KMS-11 (cell line): ENCODE measurements at regions not wholly inside any gene's neighbourhood (a gene's known extent, or its start where the extent isn't known, plus 50 kb on each side); places are given as distances from the start of the nearest gene placed in this dataset.

Experiments
- H2AFZ ChIP-seq: fragments of 200-600 bp; sonication (generic); 2 replicates; pipeline ENCODE4 v1.6.1; 2016; ENCODE audit warnings: antibody characterized with exemption, mixed run types, low read depth
- H3K27ac ChIP-seq: fragments of 200-600 bp; sonication (generic); 2 replicates; pipeline ENCODE4 v1.6.1; 2016; ENCODE audit warnings: mild to moderate bottlenecking, mixed run types
- H3K27me3 ChIP-seq: fragments of 200-600 bp; sonication (generic); 2 replicates; pipeline ENCODE4 v1.6.1; 2017; ENCODE audit warnings: mild to moderate bottlenecking, low read depth, mixed run types, moderate library complexity; ENCODE audit not compliant: insufficient read depth
- H3K36me3 ChIP-seq: fragments of 200-600 bp; sonication (generic); 2 replicates; pipeline ENCODE4 v1.6.1; 2017; ENCODE audit warnings: mild to moderate bottlenecking, mixed run types; ENCODE audit not compliant: insufficient read depth
- H3K4me1 ChIP-seq: fragments of 200-600 bp; sonication (generic); 2 replicates; pipeline ENCODE4 v1.6.1; 2016; ENCODE audit warnings: mild to moderate bottlenecking, low read depth, mixed run types; ENCODE audit not compliant: poor library complexity, severe bottlenecking
- H3K4me2 ChIP-seq: fragments of 200-600 bp; sonication (generic); 2 replicates; pipeline ENCODE4 v1.7.0; 2016; ENCODE audit warnings: mild to moderate bottlenecking, mixed run types
- H3K4me3 ChIP-seq: fragments of 200-600 bp; sonication (generic); IDR thresholded peaks from 2 replicates; pipeline ENCODE4 v1.6.1; 2017; ENCODE audit warnings: low read depth, low read length, mixed read lengths; ENCODE audit not compliant: insufficient read depth
- H3K79me2 ChIP-seq: fragments of 200-600 bp; sonication (generic); 2 replicates; pipeline ENCODE4 v1.6.1; 2016; ENCODE audit warnings: low read depth, mixed run types; ENCODE audit not compliant: insufficient read depth
- H3K9ac ChIP-seq: fragments of 200-600 bp; sonication (generic); 2 replicates; pipeline ENCODE4 v1.6.1; 2016; ENCODE audit warnings: mild to moderate bottlenecking, mixed run types
- H4K20me1 ChIP-seq: fragments of 200-600 bp; sonication (generic); 2 replicates; pipeline ENCODE4 v1.6.1; 2016; ENCODE audit warnings: mild to moderate bottlenecking, mixed run types; ENCODE audit not compliant: insufficient read depth
- CTCF ChIP-seq: fragments of 200-600 bp; sonication (generic); conservative IDR thresholded peaks from 2 replicates; pipeline ENCODE4 v1.6.1; 2017; ENCODE audit warnings: low read depth, mild to moderate bottlenecking, antibody characterized with exemption, low read length, moderate library complexity, mixed read lengths

GRCh38 chr5:74396913-74397622, 243.5 kb downstream of the ENC1 start:
- Histone ChIP-seq H3K4me1 (peaks cover 55% of the 10 kb centered on the region), H3K79me2 (no peaks in the 10 kb centered on the region), H3K27me3 (no peaks in the 10 kb centered on the region), H3K9ac (no peak overlapping the region), H3K4me2 (no peak overlapping the region), H3K4me3 (no peak overlapping the region), H3K36me3 (no peaks in the 10 kb centered on the region), H4K20me1 (no peaks in the 10 kb centered on the region), H3K27ac (no peak overlapping the region), H2AFZ (no peak overlapping the region)
- no peak for TF ChIP-seq CTCF

- Histone ChIP-seq H3K27ac (peak overlapping the region; percentile 70), H4K20me1 (no peaks in the 10 kb centered on the region), H3K9ac (peak overlapping the region; percentile 14; the same call in 1 of the 2 replicates), H3K4me2 (peak overlapping the region; percentile 63), H3K4me1 (peaks cover 66% of the 10 kb centered on the region), H3K4me3 (no peak overlapping the region), H3K36me3 (no peaks in the 10 kb centered on the region), H2AFZ (peak overlapping the region; percentile 43), H3K27me3 (no peaks in the 10 kb centered on the region), H3K79me2 (no peaks in the 10 kb centered on the region)
- peak; percentile 32 for TF ChIP-seq CTCF
Observed at GRCh38 chr5:74394916-74395880, 245.3 kb downstream of the ENC1 start.

GRCh38 chr5:74394528-74394915, 246.0 kb downstream of the ENC1 start:
- Histone ChIP-seq H3K36me3 (no peaks in the 10 kb centered on the region), H3K4me2 (peak overlapping the region; percentile 63), H3K4me1 (peaks cover 63% of the 10 kb centered on the region), H3K79me2 (no peaks in the 10 kb centered on the region), H3K4me3 (no peak overlapping the region), H4K20me1 (no peaks in the 10 kb centered on the region), H3K9ac (peak overlapping the region; percentile 14; the same call in 1 of the 2 replicates), H2AFZ (peak overlapping the region; percentile 43), H3K27ac (peak overlapping the region; percentile 70), H3K27me3 (no peaks in the 10 kb centered on the region)
- peak; percentile 30; the same call in 1 of the 2 replicates for TF ChIP-seq CTCF

GRCh38 chr5:74393943-74394342, 246.6 kb downstream of the ENC1 start:
- H4K20me1 ChIP-seq = no peaks in the 10 kb centered on the region
- H2AFZ ChIP-seq = peak overlapping the region; percentile 7; the same call in 1 of the 2 replicates
- H3K27ac ChIP-seq = peak overlapping the region; percentile 70
- no peaks in the 10 kb centered on the region for H3K36me3 ChIP-seq
- TF ChIP-seq CTCF = no peak
- H3K27me3 ChIP-seq = no peaks in the 10 kb centered on the region
- H3K4me3 ChIP-seq = no peak overlapping the region
- H3K4me1 ChIP-seq = peaks cover 63% of the 10 kb centered on the region
- H3K79me2 ChIP-seq = no peaks in the 10 kb centered on the region
- H3K4me2 ChIP-seq = peak overlapping the region; percentile 63
- H3K9ac ChIP-seq = no peak overlapping the region
